Activated B cell treated with CpG ODN at 0.5 μM for 24 hours (primary cell): ENCODE measurements at regions not wholly inside any gene's neighbourhood (a gene's known extent, or its start where the extent isn't known, plus 50 kb on each side); places are given as distances from the start of the nearest gene placed in this dataset.

Experiments used
- ATAC-seq: fragments of 200-7000 bp; cut with Tn5 transposase; one replicate; pipeline ENCODE4 v1.10.0; 2021; ENCODE audit warnings: low read depth, mild to moderate bottlenecking, moderate library complexity
- CTCF ChIA-PET: fragments of 350-600 bp; sonication (Branson Sonifier 250); formaldehyde crosslinking; loops from one replicate; lab custom pipeline; 2021; ENCODE audit warnings: antibody characterized with exemption; lab: Charles Lee
- POLR2A ChIA-PET: fragments of 350-600 bp; sonication (Branson Sonifier 250); formaldehyde crosslinking; loops from one replicate; lab custom pipeline; 2021; ENCODE audit warnings: antibody characterized with exemption; lab: Charles Lee
- DNase-seq: peaks from one replicate; pipeline ENCODE4 v3.0.0; 2022
- H3K27ac Mint-ChIP-seq: one replicate; pipeline ENCODE4 v1.8.0; 2020; ENCODE audit warnings: mixed read lengths
- H3K27me3 Mint-ChIP-seq: one replicate; pipeline ENCODE4 v1.8.0; 2021; ENCODE audit warnings: mixed read lengths
- H3K36me3 Mint-ChIP-seq: one replicate; pipeline ENCODE4 v1.8.0; 2021; ENCODE audit warnings: low read depth, mixed read lengths
- H3K4me1 Mint-ChIP-seq: one replicate; pipeline ENCODE4 v1.8.0; 2021; ENCODE audit warnings: mixed read lengths
- H3K4me3 Mint-ChIP-seq: one replicate; pipeline ENCODE4 v1.8.0; 2020; ENCODE audit warnings: mild to moderate bottlenecking, mixed read lengths
- H3K9me3 Mint-ChIP-seq: one replicate; pipeline ENCODE4 v1.8.0; 2020; ENCODE audit warnings: mixed read lengths
- intact Hi-C: fragments of 100-400 bp; cut with micrococcal nuclease; formaldehyde crosslinking; loops from one replicate; pipeline ENCODE4 v1.15.1; 2024
- TF ChIP-seq, protein P1 (sequence below): fragments of 200-600 bp; IDR thresholded peaks from one replicate; pipeline ENCODE4 v1.8.0; 2022; ENCODE audit warnings: antibody characterized with exemption, mild to moderate bottlenecking

DNA sequence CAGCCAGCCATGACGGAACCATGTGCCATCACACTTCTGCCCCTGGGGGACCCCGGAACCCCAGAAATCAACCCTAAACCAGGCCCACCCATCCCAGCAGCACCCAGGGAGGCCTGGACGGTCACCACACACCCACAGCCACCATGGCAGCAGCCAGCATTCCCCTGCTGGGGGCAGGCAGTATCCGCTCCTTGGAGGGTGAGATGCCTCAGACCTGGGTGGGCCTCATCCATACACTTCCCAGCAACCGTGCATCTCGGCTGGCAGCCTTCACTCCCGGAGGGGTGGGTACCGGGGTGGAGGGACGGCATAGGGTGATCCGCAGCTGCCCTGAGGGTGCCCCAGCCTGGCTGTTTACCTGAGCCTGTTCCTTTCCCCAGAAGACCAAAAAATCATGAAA lies 69.1 kb upstream of the FAM20C start:
- Mint-ChIP-seq H3K4me1 (no peaks in the 10 kb centered on the region), H3K27ac (no peak overlapping the region), H3K27me3 (peaks cover 10% of the 10 kb centered on the region), H3K9me3 (no peaks in the 10 kb centered on the region), H3K4me3 (no peak overlapping the region), H3K36me3 (no peaks in the 10 kb centered on the region)
- ATAC-seq (no peak), DNase-seq (no peak)
- ChIA-PET CTCF (no interaction called here), POLR2A (no interaction called here)
- intact Hi-C loops = no loop called here
- TF ChIP-seq, protein P1, sequence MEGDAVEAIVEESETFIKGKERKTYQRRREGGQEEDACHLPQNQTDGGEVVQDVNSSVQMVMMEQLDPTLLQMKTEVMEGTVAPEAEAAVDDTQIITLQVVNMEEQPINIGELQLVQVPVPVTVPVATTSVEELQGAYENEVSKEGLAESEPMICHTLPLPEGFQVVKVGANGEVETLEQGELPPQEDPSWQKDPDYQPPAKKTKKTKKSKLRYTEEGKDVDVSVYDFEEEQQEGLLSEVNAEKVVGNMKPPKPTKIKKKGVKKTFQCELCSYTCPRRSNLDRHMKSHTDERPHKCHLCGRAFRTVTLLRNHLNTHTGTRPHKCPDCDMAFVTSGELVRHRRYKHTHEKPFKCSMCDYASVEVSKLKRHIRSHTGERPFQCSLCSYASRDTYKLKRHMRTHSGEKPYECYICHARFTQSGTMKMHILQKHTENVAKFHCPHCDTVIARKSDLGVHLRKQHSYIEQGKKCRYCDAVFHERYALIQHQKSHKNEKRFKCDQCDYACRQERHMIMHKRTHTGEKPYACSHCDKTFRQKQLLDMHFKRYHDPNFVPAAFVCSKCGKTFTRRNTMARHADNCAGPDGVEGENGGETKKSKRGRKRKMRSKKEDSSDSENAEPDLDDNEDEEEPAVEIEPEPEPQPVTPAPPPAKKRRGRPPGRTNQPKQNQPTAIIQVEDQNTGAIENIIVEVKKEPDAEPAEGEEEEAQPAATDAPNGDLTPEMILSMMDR = no peak

DNA sequence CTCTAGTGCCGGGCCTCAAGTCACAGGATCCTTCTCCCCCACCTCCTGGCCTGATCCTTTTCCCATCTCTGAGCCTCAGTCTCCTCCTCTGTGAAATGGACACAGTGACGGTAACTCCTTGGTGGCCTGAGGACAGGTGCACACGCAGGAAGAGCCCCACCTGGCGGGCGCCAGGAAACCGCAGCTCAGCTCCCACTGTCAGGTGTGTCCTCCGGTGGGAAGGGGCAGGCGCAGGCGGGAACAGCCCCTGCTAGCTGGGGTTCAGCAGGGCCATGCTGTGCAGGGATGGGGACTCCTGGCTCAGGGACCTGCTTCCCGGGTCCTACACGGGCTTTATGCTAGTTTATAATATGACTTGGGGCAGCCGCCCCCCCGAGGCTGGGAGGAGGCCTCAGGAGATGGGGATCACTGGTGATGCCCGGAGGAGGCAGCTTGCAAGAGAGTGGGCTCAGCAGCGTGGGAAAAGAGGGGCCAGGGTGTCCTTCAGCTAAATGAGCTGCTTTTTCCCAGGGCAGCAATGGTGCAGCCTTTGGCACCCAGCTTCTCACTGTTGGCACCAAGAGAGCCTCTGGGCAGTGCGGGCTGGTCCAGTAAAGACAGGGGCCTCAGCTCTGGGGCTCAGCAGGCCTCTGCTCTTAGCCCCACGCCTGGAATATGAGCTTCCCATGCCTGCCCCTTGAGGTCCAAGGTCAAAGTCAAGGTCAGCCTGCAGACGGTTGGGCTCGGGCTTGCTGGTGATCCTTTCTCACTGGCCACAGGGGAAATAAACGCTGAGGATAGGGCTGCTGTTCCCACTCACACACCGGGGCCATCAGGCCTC lies 68.0 kb upstream of the FAM20C start:
- CTCF ChIA-PET = no interaction called here

GRCh38 chr7:125061-125475 lies 67.3 kb upstream of the FAM20C start:
- no peaks in the 10 kb centered on the region for H3K9me3 Mint-ChIP-seq
- H3K4me3 Mint-ChIP-seq = no peak overlapping the region
- ATAC-seq (no peak), DNase-seq (no peak)
- H3K36me3 Mint-ChIP-seq = no peaks in the 10 kb centered on the region
- TF ChIP-seq, protein P1 = no peak
- no peak overlapping the region for H3K27ac Mint-ChIP-seq
- peaks cover 7% of the 10 kb centered on the region for H3K27me3 Mint-ChIP-seq
- H3K4me1 Mint-ChIP-seq = peaks cover 5% of the 10 kb centered on the region
- intact Hi-C loops = no loop called here
- CTCF ChIA-PET = no interaction called here
- POLR2A ChIA-PET = no interaction called here

More for the DNA sequence above, 68.0 kb upstream of the FAM20C start:
- POLR2A ChIA-PET = no interaction called here
- H3K27ac Mint-ChIP-seq = no peak overlapping the region
- no peak overlapping the region for H3K4me3 Mint-ChIP-seq
- ATAC-seq = no peak
- DNase-seq = no peak
- H3K27me3 Mint-ChIP-seq = peaks cover 7% of the 10 kb centered on the region
- TF ChIP-seq, protein P1 = no peak
- intact Hi-C loops = no loop called here
- no peaks in the 10 kb centered on the region for H3K4me1 Mint-ChIP-seq
- H3K36me3 Mint-ChIP-seq = no peaks in the 10 kb centered on the region
- no peaks in the 10 kb centered on the region for H3K9me3 Mint-ChIP-seq

- H3K4me3 Mint-ChIP-seq = no peak overlapping the region
- CTCF ChIA-PET = no interaction called here
Observed at GRCh38 chr7:125661-126060, 66.7 kb upstream of the FAM20C start.

GRCh38 chr7:126368-126767 lies 66.0 kb upstream of the FAM20C start:
- Mint-ChIP-seq H3K9me3 (no peaks in the 10 kb centered on the region), H3K4me1 (peaks cover 5% of the 10 kb centered on the region), H3K36me3 (no peaks in the 10 kb centered on the region), H3K27ac (no peak overlapping the region), H3K4me3 (no peak overlapping the region), H3K27me3 (no peaks in the 10 kb centered on the region)
- DNase-seq = no peak
- ChIA-PET CTCF (no interaction called here), POLR2A (no interaction called here)
- TF ChIP-seq, protein P1 = no peak
- intact Hi-C loops = no loop called here
- no peak for ATAC-seq

More at GRCh38 chr7:125661-126060, 66.7 kb upstream of the FAM20C start:
- Mint-ChIP-seq H3K27ac (no peak overlapping the region), H3K4me1 (peaks cover 5% of the 10 kb centered on the region), H3K36me3 (no peaks in the 10 kb centered on the region), H3K27me3 (peaks cover 3% of the 10 kb centered on the region), H3K9me3 (no peaks in the 10 kb centered on the region)
- TF ChIP-seq, protein P1 = no peak
- POLR2A ChIA-PET = no interaction called here
- DNase-seq (no peak), ATAC-seq (no peak)
- intact Hi-C loops = no loop called here
